BLaER1 treated with 17β-estradiol and CSF1 and Interleukin-3, amounts not matched to agents 10 nM and 100 nM (cell line): ENCODE measurements at regions not wholly inside any gene's neighbourhood (a gene's known extent, or its start where the extent isn't known, plus 50 kb on each side); places are given as distances from the start of the nearest gene placed in this dataset.

Experiments
- H3K27ac ChIP-seq, 11 experiments: shearing (Covaris generic); formaldehyde crosslinking; 2 replicates each; pipeline ENCODE4 v1.8.1; 2022
- H3K27me3 ChIP-seq, 11 experiments: shearing (Covaris generic); formaldehyde crosslinking; 2 replicates each; pipeline ENCODE4 v1.8.1; 2022
- H3K36me3 ChIP-seq, 11 experiments: shearing (Covaris generic); formaldehyde crosslinking; 2 replicates each; pipeline ENCODE4 v1.8.1; 2022
- H3K4me1 ChIP-seq, 10 experiments: shearing (Covaris generic); formaldehyde crosslinking; 2 replicates each; pipeline ENCODE4 v1.8.1; 2022
- H3K4me2 ChIP-seq, 11 experiments: shearing (Covaris generic); formaldehyde crosslinking; 2 replicates each; pipeline ENCODE4 v1.8.1; 2022
- H3K4me3 ChIP-seq, 10 experiments: shearing (Covaris generic); formaldehyde crosslinking; 2 replicates each; pipeline ENCODE4 v1.8.1; 2022
- H3K9ac ChIP-seq, 11 experiments: shearing (Covaris generic); formaldehyde crosslinking; 2 replicates each; pipeline ENCODE4 v1.8.1; 2022
- H3K9me3 ChIP-seq, 11 experiments: shearing (Covaris generic); formaldehyde crosslinking; replicated peaks in 1 of 11; 2 replicates each; pipeline ENCODE4 v1.8.1; 2022
- H4K20me1 ChIP-seq, 11 experiments: shearing (Covaris generic); formaldehyde crosslinking; 2 replicates each; pipeline ENCODE4 v1.8.1; 2022
- Cebpa-rat ChIP-seq, 11 experiments: shearing (Covaris generic); IDR thresholded peaks; 2 replicates each; pipeline ENCODE4 v1.8.1; 2022

DNA sequence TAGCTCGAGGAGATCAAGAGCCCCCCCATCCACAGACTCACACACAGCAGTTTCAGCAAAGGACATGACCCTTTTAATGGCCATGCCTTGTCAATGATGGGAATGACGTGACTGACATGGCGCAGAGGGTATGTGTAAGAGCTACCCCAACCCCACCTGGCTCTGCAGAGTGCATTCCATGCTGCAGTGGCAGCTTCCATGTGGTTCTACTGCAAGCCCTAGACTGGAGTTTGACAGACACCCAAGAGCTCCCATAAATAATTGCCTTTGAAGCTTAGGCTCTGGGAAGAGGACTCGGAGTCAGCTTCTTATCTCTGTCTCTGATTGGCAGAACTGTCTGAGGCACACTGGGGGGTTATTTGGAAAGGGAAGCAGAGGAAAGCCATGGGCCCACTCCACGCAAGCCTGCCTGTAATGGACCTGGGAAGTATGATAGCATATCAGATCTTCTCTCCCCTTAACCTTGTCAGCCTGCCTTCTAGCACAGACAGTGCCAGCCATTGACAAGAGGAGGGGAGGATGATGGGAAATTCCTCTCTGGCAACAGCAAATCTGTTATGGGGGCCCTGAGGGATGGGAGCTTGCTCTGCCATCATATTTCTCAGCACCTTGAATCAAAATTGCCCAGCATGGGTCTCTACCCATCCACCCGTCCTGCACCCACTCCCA, 478.5 kb upstream of the PODXL start:
- Histone ChIP-seq H3K9me3 (no peaks in the 10 kb centered on the region), H3K9ac (no peak overlapping the region), H4K20me1 (no peaks in the 10 kb centered on the region), H3K4me1 (no peaks in the 10 kb centered on the region), H3K4me2 (no peak overlapping the region), H3K4me3 (no peak overlapping the region), H3K27me3 (no peaks in the 10 kb centered on the region), H3K36me3 (no peaks in the 10 kb centered on the region), H3K27ac (no peak overlapping the region)
- TF ChIP-seq Cebpa-rat (IDR thresholded peaks at IDR 0.05) = no peak

DNA sequence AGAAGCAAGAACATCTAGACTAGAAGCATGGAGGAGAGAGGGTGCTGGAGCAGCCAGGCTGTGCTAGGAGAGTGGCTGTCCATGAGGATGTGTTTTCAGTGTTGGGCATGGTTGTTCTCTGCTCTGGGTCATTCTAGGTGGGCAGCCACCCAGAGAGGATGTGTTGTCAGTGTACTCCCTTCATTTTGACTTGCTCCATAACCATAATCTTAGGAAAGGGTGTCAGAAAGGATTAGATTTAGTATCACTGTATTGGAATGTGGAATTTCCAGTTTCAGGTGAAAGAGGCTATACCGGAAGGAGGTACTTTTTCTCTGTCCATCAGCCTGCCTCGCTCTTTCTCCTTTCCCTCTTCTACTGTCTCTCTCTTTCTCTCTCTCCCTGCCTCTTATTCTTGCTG, 474.5 kb upstream of the PODXL start:
- Histone ChIP-seq H3K36me3 (no peaks in the 10 kb centered on the region), H3K4me2 (no peak overlapping the region), H3K9me3 (no peaks in the 10 kb centered on the region), H3K27me3 (no peaks in the 10 kb centered on the region), H3K4me3 (no peak overlapping the region), H3K27ac (no peak overlapping the region), H3K9ac (no peak overlapping the region), H3K4me1 (no peaks in the 10 kb centered on the region), H4K20me1 (no peaks in the 10 kb centered on the region)
- no peak for TF ChIP-seq Cebpa-rat (IDR thresholded peaks at IDR 0.05)

GRCh38 chr7:132030086-132030568, 473.7 kb upstream of the PODXL start:
- Histone ChIP-seq H3K27me3 (no peaks in the 10 kb centered on the region), H3K9ac (no peak overlapping the region), H3K36me3 (no peaks in the 10 kb centered on the region), H3K4me1 (no peaks in the 10 kb centered on the region), H3K4me2 (no peak overlapping the region), H3K4me3 (no peak overlapping the region), H3K27ac (no peak overlapping the region), H4K20me1 (no peaks in the 10 kb centered on the region), H3K9me3 (no peaks in the 10 kb centered on the region)
- TF ChIP-seq Cebpa-rat (IDR thresholded peaks at IDR 0.05) = no peak

GRCh38 chr7:132029369-132030085, 473.1 kb upstream of the PODXL start:
- Histone ChIP-seq H3K4me1 (no peaks in the 10 kb centered on the region), H3K9me3 (no peaks in the 10 kb centered on the region), H3K27me3 (no peaks in the 10 kb centered on the region), H3K4me2 (no peak overlapping the region), H4K20me1 (no peaks in the 10 kb centered on the region), H3K36me3 (no peaks in the 10 kb centered on the region), H3K4me3 (no peak overlapping the region), H3K9ac (no peak overlapping the region), H3K27ac (no peak overlapping the region)
- TF ChIP-seq Cebpa-rat (IDR thresholded peaks at IDR 0.05) = no peak

- Histone ChIP-seq H3K36me3 (no peaks in the 10 kb centered on the region), H3K27me3 (no peaks in the 10 kb centered on the region), H3K27ac (no peak overlapping the region), H3K4me1 (no peaks in the 10 kb centered on the region), H3K9me3 (no peaks in the 10 kb centered on the region), H4K20me1 (no peaks in the 10 kb centered on the region), H3K9ac (no peak overlapping the region), H3K4me2 (no peak overlapping the region), H3K4me3 (no peak overlapping the region)
- TF ChIP-seq Cebpa-rat (IDR thresholded peaks at IDR 0.05) = no peak
Measured at GRCh38 chr7:132028144-132028920, 471.9 kb upstream of the PODXL start.

DNA sequence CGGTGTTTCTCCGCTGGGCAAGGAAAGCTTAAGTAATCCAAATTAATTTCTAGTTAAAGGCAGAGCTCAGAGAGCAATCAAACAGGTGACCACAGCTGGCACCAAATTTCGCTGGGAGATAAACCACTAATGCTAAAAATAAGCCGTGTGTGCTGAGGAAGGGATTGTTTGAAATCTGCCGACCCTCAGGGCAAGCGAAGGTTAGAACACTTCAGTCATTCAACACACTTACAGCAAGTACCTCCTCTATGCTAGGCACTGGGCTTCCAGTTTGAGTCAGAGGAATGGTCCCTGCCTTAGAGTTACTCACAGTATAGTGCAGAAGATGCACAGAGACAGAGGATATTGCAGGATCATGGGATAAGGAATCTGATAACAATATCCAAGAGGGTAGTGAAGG, 467.9 kb upstream of the PODXL start:
- H3K36me3 ChIP-seq = no peaks in the 10 kb centered on the region
- TF ChIP-seq Cebpa-rat (IDR thresholded peaks at IDR 0.05) = no peak
- H3K4me2 ChIP-seq = no peak overlapping the region
- H3K9ac ChIP-seq = no peak overlapping the region
- no peak overlapping the region for H3K4me3 ChIP-seq
- H3K27ac ChIP-seq = no peak overlapping the region
- no peaks in the 10 kb centered on the region for H3K4me1 ChIP-seq
- no peaks in the 10 kb centered on the region; a peak in 1 of 22 replicates for H3K9me3 ChIP-seq
- no peaks in the 10 kb centered on the region for H3K27me3 ChIP-seq
- H4K20me1 ChIP-seq = no peaks in the 10 kb centered on the region

DNA sequence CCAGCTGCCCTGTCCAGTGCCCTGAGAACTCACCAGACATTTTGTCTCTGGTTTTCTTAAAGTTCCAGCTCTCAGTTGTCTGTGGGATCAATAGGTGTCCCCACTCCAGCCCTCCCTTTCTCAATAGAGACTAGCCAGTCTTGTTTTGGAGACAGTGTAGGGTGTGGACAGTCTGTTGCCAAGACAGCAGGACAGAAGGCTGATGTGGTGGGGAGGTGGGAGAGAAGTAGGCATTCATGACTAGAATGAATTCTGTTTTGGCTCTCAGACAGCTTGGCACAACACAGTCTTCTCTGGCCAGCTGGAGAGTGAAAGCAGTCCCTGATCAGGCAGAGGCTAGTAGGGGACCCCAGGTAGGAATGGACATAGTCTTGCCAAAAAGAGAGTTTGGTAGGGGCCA, 467.0 kb upstream of the PODXL start:
- Histone ChIP-seq H3K36me3 (no peaks in the 10 kb centered on the region), H3K4me1 (no peaks in the 10 kb centered on the region), H3K27ac (no peak overlapping the region), H3K27me3 (no peaks in the 10 kb centered on the region), H3K9ac (no peak overlapping the region), H3K4me3 (no peak overlapping the region), H3K4me2 (no peak overlapping the region), H4K20me1 (no peaks in the 10 kb centered on the region), H3K9me3 (no peaks in the 10 kb centered on the region; a peak in 1 of 22 replicates)
- TF ChIP-seq Cebpa-rat (IDR thresholded peaks at IDR 0.05) = no peak

GRCh38 chr7:132022188-132022587, 465.8 kb upstream of the PODXL start:
- no peak for TF ChIP-seq Cebpa-rat (IDR thresholded peaks at IDR 0.05)
- Histone ChIP-seq H3K27me3 (no peaks in the 10 kb centered on the region), H3K27ac (no peak overlapping the region), H3K4me3 (no peak overlapping the region), H3K9ac (no peak overlapping the region), H4K20me1 (no peaks in the 10 kb centered on the region), H3K4me1 (no peaks in the 10 kb centered on the region), H3K36me3 (no peaks in the 10 kb centered on the region), H3K9me3 (no peaks in the 10 kb centered on the region; a peak in 1 of 22 replicates), H3K4me2 (no peak overlapping the region)

- TF ChIP-seq Cebpa-rat (IDR thresholded peaks at IDR 0.05) = no peak
- H3K9me3 ChIP-seq = peaks cover 10 to 14% (median 12%) of the 10 kb centered on the region in 11 experiments
- H3K9ac ChIP-seq = no peak overlapping the region
- no peak overlapping the region for H3K4me3 ChIP-seq
- no peak overlapping the region for H3K4me2 ChIP-seq
- H4K20me1 ChIP-seq = no peaks in the 10 kb centered on the region
- H3K4me1 ChIP-seq = no peaks in the 10 kb centered on the region
- H3K36me3 ChIP-seq = no peaks in the 10 kb centered on the region
- no peaks in the 10 kb centered on the region for H3K27me3 ChIP-seq
- H3K27ac ChIP-seq = no peak overlapping the region
Measured at GRCh38 chr7:132019703-132020102, 463.3 kb upstream of the PODXL start.
